Uterus (tissue), 3 donors: ENCODE measurements at regions not wholly inside any gene's neighbourhood (a gene's known extent, or its start where the extent isn't known, plus 50 kb on each side); places are given as distances from the start of the nearest gene placed in this dataset.

Source experiments
- DNase-seq, 2 donors: peaks; one replicate each; pipeline ENCODE4 v3.0.0-alpha.2; 2019 to 2020
- H3K27ac ChIP-seq, 2 donors: fragments of 200-600 bp; sonication (generic); 1 replicate in 1 of 2; 2 replicates in 1 of 2; pipeline ENCODE4 v1.5.1; 2016 to 2018
- H3K27me3 ChIP-seq, 2 donors: fragments of 200-600 bp; sonication (generic); one replicate each; pipeline ENCODE4 v1.5.1; 2018 to 2019; ENCODE audit warnings: control low read depth in 1 of 2
- H3K36me3 ChIP-seq, 2 donors: fragments of 200-600 bp; sonication (generic); one replicate each; pipeline ENCODE4 v1.5.1; 2019; ENCODE audit warnings: control low read depth in 1 of 2
- H3K4me1 ChIP-seq, 2 donors: fragments of 200-600 bp; sonication (generic); one replicate each; pipeline ENCODE4 v1.5.1; 2018 to 2019; ENCODE audit warnings: control low read depth in 1 of 2
- H3K4me3 ChIP-seq, 2 donors: fragments of 200-600 bp; sonication (generic); 1 replicate in 1 of 2; 2 replicates in 1 of 2; pipeline ENCODE4 v1.5.1; 2018 to 2019; ENCODE audit warnings: mild to moderate bottlenecking in 1 of 2
- H3K9me3 ChIP-seq, 2 donors: fragments of 200-600 bp; sonication (generic); one replicate each; pipeline ENCODE4 v1.5.1; 2019; ENCODE audit warnings: control low read depth in 1 of 2
- CTCF ChIP-seq, 4 experiments: fragments of 200-600 bp in 2 of 4; fragments of 450-650 bp in 2 of 4; sonication (generic) in 2 of 4; IDR thresholded peaks; one replicate each; pipeline ENCODE4 v1.5.1; 2016 to 2019; ENCODE audit warnings: antibody characterized with exemption in 4 of 4, mild to moderate bottlenecking in 2 of 4, moderate library complexity in 1 of 4
- POLR2A ChIP-seq, 2 donors: fragments of 450-650 bp; IDR thresholded peaks; one replicate each; pipeline ENCODE4 v1.6.1; 2016; ENCODE audit warnings: antibody characterized with exemption in 2 of 2, mild to moderate bottlenecking in 1 of 2, moderate library complexity in 1 of 2
- intact Hi-C: fragments of 100-400 bp; cut with DNase I; formaldehyde crosslinking; loops from one replicate; pipeline ENCODE4 v1.15.1; 2023; ENCODE audit warnings: low total_unique reads
- donor health status: DM: yes; HTN: yes; CAD: no.

- Histone ChIP-seq H3K27me3 (no peaks in the 10 kb centered on the region), H3K4me1 (no peaks in the 10 kb centered on the region), H3K36me3 (no peaks in the 10 kb centered on the region), H3K4me3 (no peak overlapping the region), H3K27ac (no peak overlapping the region), H3K9me3 (no peaks in the 10 kb centered on the region)
- DNase-seq: peak; percentile 61 to 67
- peak; percentile 71 to 77 (median 74) for TF ChIP-seq CTCF (IDR thresholded peaks at IDR 0.05)
- TF ChIP-seq POLR2A (IDR thresholded peaks at IDR 0.05): no peak
- intact Hi-C loops: no loop called here
Observed at GRCh38 chr16:80466024-80466987, 74.5 kb upstream of the DYNLRB2 start.

- H3K27ac ChIP-seq: no peak overlapping the region
- TF ChIP-seq POLR2A (IDR thresholded peaks at IDR 0.05) (no peak), CTCF (IDR thresholded peaks at IDR 0.05) (no peak)
- H3K36me3 ChIP-seq: no peaks in the 10 kb centered on the region
- H3K9me3 ChIP-seq: no peaks in the 10 kb centered on the region
- DNase-seq: no peak
- H3K4me3 ChIP-seq: no peak overlapping the region
- intact Hi-C loops: no loop called here
- no peaks in the 10 kb centered on the region for H3K4me1 ChIP-seq
- no peaks in the 10 kb centered on the region for H3K27me3 ChIP-seq
Observed at GRCh38 chr16:80463751-80464495, 76.9 kb upstream of the DYNLRB2 start.

- intact Hi-C loops: no loop called here
- DNase-seq: no peak
- no peak overlapping the region for H3K27ac ChIP-seq
- H3K36me3 ChIP-seq: no peaks in the 10 kb centered on the region
- H3K4me3 ChIP-seq: no peak overlapping the region
- no peaks in the 10 kb centered on the region for H3K27me3 ChIP-seq
- H3K4me1 ChIP-seq: no peaks in the 10 kb centered on the region
- no peak for TF ChIP-seq CTCF (IDR thresholded peaks at IDR 0.05)
- TF ChIP-seq POLR2A (IDR thresholded peaks at IDR 0.05): no peak
- no peaks in the 10 kb centered on the region for H3K9me3 ChIP-seq
Observed at GRCh38 chr16:80463326-80463725, 77.5 kb upstream of the DYNLRB2 start.

- intact Hi-C loops: no loop called here
- H3K27ac ChIP-seq: no peak overlapping the region
Observed at GRCh38 chr16:80462917-80463316, 77.9 kb upstream of the DYNLRB2 start.

More at GRCh38 chr16:80462917-80463316, 77.9 kb upstream of the DYNLRB2 start:
- H3K36me3 ChIP-seq: no peaks in the 10 kb centered on the region
- H3K4me3 ChIP-seq: no peak overlapping the region
- no peak for DNase-seq
- no peaks in the 10 kb centered on the region for H3K4me1 ChIP-seq
- H3K9me3 ChIP-seq: no peaks in the 10 kb centered on the region
- H3K27me3 ChIP-seq: no peaks in the 10 kb centered on the region
- TF ChIP-seq POLR2A (IDR thresholded peaks at IDR 0.05): no peak
- no peak for TF ChIP-seq CTCF (IDR thresholded peaks at IDR 0.05)
